HG03196 (cell line): ENCODE measurements at regions not wholly inside any gene's neighbourhood (a gene's known extent, or its start where the extent isn't known, plus 50 kb on each side); places are given as distances from the start of the nearest gene placed in this dataset.

ENCODE experiments used
- ATAC-seq: cut with Tn5 transposase; IDR thresholded peaks from one replicate; pipeline ENCODE4 v1.9.1; 2021; ENCODE audit not compliant: unreplicated experiment

DNA sequence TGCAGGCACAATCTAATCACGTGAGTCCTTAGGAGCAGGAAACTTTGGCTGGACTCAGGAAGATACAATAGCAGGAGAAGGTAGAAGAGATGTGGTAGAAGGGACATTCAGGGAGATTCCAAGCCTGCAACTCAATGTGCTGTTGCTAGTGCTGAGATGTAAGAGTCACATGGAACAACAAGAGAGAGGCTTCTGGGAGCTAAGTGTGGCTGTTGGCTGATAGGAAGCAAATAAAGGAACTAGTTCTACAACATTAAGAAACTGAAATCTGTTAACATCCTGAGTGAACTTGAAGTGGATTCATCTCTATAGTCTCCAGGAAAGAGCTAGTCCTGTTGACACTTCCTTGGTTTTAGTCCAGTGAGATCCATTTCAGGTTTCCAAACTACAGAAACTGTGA lies 1207.4 kb downstream of the ADGRL3 start:
- ATAC-seq, result no peak

DNA sequence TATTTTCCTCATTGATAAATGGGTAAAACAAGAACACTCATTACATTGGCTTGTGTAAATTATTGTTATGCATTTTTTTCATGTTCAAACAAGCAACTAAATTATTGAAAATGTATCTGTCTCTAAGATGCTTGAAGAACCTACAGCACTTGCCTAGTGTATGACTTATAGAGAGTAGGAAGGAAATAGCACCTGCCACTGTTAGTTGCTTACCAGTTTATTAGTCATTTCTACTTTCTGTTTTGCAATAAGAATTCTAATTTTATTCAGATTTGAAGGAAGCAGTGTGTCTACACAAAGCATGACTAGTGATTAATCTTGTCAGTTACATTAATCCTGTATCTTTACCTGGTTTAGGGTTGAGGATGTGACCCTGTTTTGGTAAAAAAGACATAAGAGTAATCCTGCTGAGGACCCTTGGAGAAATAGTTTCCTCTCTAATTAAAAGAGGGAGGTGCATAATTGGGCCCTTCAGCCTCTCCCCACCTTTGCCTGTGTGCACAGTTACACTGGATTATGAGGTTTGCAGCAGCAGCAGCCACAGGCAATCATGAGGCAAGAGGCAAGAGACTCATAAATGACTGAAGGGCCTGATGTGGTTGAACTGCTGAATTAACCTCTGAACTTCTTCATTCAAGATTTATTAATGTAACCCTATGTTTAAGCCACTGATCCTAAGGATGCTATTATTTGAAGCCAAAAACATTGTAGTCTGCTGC lies 1202.1 kb downstream of the ADGRL3 start:
- no peak for ATAC-seq

DNA sequence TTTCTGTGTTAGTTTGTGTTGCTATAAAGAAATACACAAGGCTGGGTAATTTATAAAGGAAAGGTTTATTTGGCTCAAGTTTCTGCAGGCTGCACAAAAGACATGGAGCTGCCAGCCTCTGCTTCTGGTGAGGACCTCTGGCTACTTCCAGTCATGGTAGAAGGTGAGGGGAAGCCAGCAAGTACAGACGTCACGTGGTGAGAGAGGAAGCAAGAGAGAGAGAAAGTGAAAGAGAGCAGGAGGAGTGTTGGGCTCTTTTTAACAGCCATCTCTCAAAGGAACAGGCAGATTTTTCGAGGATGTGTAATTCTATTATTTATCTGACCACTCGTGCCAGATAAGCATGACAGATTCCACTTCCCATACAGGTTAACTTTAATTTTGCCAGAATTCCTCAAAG lies 1199.1 kb downstream of the ADGRL3 start:
- ATAC-seq, result no peak

DNA sequence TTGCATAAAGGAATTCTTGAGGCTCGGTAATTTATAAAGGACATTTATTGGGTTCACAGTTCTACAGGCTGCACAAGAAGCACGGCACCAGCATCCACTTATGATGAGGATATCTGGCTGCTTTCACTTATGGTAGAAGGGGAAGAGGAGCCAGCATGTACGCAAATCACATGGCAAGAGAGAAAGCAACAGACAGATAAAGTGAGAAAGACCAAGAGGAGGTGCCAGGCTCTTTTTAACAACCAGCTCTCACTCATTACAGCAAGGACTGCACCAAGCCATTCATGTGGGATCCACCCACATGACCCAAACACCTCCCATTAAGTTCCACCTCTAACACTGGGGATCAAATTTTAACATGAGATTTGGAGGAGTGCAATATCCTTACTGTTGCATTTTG lies 1198.2 kb downstream of the ADGRL3 start:
- no peak for ATAC-seq

DNA sequence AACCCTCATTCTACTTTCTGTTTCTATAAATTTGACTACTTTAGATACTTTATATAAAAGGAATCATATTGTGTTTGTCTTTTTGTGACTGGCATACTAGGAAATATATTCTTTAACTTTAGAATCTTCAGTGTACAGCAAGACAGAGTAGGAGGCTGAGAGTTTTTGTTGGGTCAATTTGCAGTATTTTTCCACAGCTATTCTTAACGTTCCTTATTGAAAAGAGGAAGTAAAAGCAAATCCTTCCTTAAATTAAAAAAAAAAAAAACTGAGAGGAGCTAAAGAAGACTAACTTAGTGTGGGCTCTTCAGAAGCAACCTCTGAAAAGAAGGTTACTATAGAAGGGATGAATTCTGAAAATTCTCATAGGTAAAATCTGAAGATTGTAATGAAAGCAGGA lies 1194.6 kb downstream of the ADGRL3 start:
- no peak for ATAC-seq

DNA sequence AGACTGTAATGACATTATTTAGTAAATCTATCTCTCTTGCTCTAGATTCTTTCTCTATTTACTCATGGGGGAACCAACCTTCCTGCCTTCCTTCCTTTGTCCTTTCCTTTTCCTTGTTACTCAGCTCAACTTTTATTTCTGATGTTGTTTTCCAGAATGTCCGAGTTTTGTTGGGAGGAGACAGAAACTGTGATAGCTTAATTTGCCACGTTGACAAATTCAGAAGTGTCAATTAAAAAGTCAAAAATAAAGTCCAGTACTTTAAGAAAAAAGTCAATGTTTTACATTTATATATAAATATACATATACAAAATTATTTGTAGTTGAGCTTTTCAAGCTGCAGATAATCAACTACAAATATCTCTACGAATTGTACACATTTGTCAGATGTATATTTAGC lies 1187.7 kb downstream of the ADGRL3 start:
- ATAC-seq, result no peak

DNA sequence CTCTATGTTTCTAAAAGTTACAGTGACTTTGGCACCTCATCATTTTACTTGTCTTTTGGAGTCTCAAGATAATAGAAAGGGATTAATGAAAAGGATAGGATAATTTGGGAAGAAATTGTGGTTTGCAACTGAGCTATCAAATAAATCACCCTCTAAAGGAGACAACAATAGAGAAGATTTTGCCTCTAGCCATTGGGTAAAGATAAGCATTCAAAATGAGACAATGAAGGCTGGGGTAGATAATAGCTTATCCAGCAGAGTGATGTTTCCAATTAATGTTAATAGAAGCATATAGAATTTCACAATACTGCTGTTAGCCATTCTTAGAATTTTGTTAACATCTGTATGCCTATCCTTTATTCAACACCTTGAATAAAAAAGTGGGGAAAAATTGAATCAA lies 1177.6 kb downstream of the ADGRL3 start:
- ATAC-seq, result no peak

DNA sequence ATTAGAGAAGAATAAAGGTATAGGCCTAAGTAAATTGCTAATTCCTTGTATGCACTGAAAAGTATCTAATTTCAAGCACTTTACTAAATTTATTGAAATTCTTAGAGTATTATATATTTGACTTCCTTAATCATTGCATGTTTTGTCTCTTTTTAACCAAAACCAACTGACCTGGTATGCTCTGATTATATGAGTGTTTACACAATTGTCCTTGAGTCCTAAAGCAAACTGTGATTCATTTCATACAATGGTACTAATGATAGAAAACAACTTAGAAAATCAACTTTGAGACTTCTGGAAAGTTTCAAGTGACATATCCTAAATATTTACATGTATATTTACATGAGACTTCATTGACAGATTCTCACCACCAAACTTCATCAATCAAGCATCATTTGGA lies 1177.1 kb downstream of the ADGRL3 start:
- ATAC-seq, result no peak

DNA sequence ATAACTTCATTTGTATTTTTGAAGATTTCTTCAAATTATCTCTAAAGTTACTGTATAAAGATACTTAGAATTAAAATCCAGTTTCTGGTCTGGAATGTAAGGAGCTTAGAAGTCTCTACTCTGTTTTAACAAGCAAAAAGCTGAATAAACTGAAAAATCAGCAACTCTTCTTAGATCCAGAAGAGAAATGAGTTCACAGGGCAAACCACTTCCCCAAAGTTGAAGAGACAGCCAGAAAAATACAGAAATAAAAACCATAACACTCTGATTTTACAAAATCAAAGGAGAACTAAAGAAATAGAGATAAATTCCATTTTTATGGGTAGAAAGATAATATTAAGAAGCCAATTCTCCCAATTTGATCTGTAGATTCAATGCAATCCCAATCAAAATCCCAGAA lies 1166.8 kb downstream of the ADGRL3 start:
- no peak for ATAC-seq

DNA sequence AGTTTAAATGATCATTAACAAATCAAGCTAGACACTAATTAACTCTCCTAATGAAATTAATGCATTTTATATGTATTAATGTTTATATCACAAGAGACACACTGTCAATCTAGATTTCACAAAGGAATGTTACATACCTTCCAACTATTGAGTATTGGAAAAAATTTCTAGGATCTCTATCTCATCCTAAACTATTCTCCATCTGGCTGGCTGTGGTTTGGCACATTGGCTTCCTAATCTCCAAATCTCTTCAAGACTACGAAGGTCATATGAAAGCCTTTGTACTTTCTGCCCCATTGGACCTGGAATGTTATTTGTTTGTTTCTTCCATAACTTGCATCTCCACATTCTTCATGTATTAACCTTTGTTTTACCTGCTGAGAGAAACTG lies 1160.0 kb downstream of the ADGRL3 start:
- no peak for ATAC-seq

DNA sequence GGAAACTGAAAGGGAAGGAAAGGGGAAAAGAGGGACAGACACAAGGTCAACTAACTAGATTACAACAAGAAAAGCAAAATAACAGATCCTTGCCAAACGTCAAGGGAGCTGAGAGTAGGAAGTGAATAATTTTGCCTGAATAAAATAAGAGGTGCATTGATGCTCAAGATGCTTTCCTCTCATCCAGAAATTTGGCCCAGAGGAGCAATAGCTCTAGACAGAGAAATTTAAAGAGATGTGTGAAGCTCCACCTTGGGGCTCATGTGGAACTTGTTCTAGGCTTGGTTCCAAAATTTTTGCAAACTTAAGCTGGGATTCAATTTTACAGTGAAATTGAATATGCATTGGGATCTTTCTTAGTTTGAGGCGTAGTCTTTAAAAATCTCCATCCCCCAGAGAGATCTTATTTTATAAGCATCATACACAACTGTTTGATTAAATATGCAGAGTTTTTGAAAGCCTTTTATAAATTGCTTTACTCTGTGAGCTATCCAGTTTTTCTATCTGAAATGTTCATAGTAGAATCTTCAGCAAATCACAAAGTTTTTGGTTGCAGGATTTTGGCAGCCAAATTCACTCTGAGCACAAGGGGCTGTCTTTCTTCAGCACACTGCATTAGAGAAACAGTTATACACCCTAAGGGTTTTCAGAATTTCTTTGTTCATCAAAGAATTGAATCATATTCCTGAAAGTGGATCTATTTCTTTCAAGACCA lies 1159.5 kb downstream of the ADGRL3 start:
- no peak for ATAC-seq

DNA sequence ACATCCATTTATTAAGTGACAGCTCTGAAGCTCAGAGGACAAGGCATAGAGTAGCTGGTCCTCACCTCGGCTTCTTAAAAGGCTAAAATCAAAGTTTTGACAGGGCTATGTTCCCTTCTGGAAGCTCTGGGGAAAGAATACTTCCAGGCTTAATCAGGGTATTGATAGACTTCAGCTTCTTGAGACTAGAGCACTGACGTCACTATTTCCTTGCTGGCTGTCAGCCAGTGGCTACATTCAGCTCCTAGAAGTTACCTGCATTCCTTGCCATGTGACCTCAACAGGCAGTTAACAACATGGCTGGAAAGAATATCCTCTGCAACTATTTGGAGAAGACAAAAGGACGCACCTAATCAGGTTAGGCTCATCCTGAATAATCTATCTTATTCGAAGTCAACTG lies 1144.8 kb downstream of the ADGRL3 start:
- no peak for ATAC-seq

DNA sequence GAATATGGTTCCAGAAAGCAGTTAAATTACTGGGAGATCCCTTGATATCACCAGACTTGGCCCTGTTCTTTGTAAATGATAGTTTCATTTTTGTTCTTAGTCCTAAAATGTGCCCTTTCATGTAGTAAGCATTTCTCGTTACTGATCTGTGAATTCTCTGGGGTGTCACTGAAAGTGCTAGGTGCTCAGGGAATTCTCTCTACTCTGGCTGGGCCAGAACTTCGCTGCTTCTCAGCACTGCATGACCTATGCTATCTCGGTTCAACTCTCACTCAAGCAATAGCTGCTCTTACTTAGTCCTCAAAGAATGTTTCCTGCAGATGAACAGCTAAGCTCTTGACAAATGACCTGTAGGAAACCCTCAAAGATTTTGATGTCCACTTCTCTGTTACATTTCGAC lies 1144.3 kb downstream of the ADGRL3 start:
- ATAC-seq, result no peak

DNA sequence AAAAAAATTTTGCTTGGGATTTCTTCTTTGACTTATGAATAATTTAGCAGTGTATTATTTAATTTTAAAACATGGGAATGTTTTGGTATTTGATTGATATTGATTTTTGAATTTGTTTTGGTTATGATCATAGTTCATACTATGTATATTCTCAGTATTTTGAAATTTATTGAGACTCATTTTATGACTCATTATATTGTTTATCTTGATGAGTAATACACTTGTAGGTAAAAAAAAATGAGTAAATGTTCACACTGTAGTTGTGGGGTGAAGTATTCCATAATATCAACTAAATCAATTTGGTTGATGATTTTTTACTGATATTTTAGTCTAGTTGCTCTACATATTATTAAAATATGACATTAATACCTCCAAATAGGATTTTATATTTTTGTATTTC lies 1142.2 kb downstream of the ADGRL3 start:
- no peak for ATAC-seq

DNA sequence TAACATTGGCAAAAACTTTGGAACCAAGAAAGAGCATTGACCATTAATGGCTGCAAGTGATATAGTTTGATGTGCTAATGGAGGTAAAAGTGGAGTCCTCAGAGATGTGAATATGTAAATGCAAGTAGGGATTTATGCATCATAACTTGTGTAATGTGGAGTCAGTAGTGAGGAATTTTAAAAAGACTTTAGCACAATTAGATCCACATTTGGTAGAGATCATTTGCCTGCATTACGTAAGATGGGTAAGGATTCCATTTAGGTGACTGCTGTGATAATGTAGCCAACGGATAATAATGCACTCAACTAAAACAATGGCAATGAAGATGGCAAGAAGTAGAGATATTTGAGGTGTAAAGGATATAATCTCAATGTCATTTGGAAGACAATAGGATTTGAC lies 1128.4 kb downstream of the ADGRL3 start:
- no peak for ATAC-seq

DNA sequence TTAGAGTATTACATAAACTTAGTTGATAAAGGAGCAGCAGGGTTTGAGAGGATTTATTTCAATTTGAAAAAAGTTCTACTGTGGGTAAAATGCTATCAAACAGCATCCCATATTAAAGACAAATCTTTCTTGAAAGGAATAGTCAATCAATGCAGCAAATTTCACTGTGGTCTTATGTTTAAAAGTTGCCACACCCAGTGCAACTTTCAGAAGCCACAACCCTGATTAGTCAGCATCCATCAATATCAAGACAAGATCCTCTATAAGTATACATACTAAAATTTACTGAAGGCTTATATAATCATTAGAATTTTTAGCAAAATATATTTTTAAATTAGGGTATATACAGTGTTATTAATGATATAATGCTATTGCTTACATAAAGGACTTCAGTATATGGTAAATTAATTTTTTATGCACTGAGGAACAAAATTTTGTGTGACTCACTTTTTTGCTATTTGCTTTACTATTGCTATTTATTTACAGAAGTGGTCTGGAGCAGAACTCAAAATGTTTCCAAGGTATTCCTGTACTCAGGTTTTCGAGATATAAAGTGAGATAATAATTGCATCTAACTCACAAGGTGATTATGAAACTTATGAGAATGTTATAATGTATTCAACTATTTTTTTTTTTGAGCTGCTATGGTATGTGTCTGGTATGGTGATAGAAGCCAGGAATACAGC lies 1127.6 kb downstream of the ADGRL3 start:
- ATAC-seq, result no peak

DNA sequence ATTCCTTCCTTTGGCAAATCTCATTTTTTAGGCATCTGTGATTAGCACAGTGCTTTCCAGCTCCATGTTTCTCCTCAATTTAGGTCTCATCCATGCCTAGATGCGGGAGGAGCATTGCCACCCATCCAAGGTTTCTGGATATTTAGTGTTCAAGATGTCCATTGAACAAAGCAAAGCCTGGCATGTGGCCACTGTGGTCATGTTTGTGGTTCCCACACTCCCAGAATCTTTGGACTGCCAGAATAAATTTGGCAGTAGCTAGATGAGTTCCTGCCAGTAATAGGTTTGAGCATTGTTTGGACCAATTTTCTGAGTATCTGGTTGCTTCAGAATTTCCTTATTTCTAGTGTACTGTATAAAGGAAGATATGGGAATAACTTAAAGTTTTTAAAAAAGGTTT lies 1124.1 kb downstream of the ADGRL3 start:
- ATAC-seq, result no peak

DNA sequence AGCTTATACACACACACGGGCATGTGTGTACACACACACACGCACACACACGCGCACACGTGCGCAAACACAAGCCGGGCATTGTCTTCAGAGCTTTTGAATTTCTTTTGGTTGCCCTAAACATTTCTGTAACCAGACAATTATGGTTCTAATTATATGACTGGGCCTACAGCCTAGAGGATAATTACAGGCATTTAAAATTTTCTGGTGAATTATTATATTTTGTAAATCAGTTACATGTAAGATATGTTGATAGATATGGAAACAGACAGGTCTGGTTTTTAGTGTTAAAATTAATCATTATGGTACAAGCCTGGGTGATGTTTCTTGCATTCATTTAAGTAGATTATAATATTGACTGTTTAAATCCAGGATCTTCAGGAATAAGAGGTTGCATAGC lies 1120.5 kb downstream of the ADGRL3 start:
- ATAC-seq, result no peak

DNA sequence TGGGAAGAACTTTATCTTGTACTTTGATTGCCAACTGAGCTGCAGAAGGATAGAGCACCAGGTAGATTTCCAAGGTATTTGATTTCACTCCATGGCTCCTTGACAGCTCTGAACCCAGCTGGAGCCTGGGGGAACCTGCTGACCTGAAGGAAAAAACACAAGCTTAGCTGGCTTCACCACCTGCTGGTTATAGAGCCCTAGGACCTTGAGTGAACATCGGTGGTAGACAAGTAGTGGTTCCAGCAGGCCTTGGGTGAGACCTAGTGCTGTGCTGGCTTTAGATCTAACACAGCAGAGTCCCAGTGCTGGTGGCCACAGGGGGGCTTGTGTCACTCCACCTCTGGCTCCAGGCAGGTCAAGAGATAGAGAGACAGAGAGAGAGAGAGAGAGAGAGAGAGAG lies 1102.6 kb downstream of the ADGRL3 start:
- ATAC-seq, result no peak

DNA sequence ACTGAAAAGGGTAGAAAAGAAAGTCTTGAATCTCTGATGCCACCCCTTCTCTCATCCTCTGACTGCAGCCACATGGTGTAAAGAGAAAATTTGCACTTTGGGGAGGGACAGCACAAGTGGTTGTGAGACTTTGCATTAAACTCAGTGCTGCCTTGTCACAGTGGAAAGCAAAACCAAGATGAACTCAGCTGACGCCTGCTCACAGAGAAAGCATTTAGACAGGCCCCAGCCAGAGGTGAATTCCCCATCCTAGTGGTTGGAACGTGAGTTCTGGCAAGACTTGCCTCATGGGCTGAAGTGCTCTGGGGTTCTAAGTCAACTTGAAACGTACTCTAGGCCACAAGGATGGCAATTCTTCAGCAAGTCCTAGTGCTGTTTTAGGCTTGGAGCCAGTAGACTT lies 1101.4 kb downstream of the ADGRL3 start:
- no peak for ATAC-seq

DNA sequence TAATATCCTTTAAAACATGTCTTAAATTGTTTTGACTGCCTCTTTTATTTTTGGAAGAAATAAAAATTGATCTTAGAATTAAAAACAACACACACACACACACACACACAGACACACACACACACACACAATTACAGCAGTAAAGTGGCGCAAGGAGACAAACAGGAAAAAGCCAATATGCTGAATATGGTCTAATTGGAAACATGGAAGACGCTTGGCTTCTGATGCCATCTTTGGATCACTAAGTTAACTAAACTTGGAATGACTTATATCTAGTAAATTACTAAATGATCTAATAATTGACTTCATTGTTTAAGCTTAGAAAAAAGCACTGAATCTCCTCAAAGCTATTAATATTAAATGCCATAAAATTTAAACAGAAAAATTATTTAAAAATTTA lies 1093.4 kb downstream of the ADGRL3 start:
- ATAC-seq, result no peak

DNA sequence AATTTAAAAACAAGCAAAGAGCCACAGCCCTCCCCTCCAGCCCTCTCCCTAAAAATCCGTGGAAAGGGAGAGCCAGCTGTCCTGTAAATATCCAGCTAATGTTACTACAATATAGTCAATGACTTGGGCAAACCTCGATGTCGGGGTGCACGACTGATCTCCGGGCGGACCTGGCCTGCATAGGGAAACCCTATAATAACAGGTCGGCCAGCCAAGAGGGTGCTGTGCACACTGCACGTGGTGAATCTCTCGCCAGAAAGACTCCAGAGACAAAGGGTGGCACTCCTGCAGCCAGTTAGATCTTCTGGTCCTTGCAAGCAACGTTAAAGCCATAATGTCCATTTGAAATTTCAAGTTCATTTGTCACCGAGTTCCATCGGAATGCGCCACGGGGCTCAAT lies 1092.8 kb downstream of the ADGRL3 start:
- ATAC-seq, result no peak
